ENCODE measurements at regions not wholly inside any gene's neighbourhood (a gene's known extent, or its start where the extent isn't known, plus 50 kb on each side); places are given as distances from the start of the nearest gene placed in this dataset.

GRCh38 chr4:180148737-180149136, 2094.5 kb upstream of the TENM3 start:
- no peak for DNase-seq (ENCODE audit: low read depth)

- DNase-seq (ENCODE audit: low read depth), result no peak
Observed at GRCh38 chr4:180150818-180151217, 2092.4 kb upstream of the TENM3 start.

- no peak for DNase-seq (ENCODE audit: low read depth)
Observed at GRCh38 chr4:180152831-180153230, 2090.4 kb upstream of the TENM3 start.

- DNase-seq (ENCODE audit: low read depth), result no peak
Observed at GRCh38 chr4:180153587-180153986, 2089.6 kb upstream of the TENM3 start.

GRCh38 chr4:180156684-180157083, 2086.5 kb upstream of the TENM3 start:
- no peak for DNase-seq (ENCODE audit: low read depth)

GRCh38 chr4:180160195-180160983, 2082.8 kb upstream of the TENM3 start:
- no peak for DNase-seq (ENCODE audit: low read depth)

GRCh38 chr4:180164799-180165198, 2078.4 kb upstream of the TENM3 start:
- DNase-seq (ENCODE audit: low read depth), result no peak

GRCh38 chr4:180169394-180169793, 2073.8 kb upstream of the TENM3 start:
- no peak for DNase-seq (ENCODE audit: low read depth)

GRCh38 chr4:180169966-180170365, 2073.2 kb upstream of the TENM3 start:
- no peak for DNase-seq (ENCODE audit: low read depth)

- no peak for DNase-seq (ENCODE audit: low read depth)
Observed at GRCh38 chr4:180179146-180179545, 2064.1 kb upstream of the TENM3 start.

- no peak for DNase-seq (ENCODE audit: low read depth)
Observed at GRCh38 chr4:180189666-180190065, 2053.5 kb upstream of the TENM3 start.

GRCh38 chr4:180190382-180190781, 2052.8 kb upstream of the TENM3 start:
- no peak for DNase-seq (ENCODE audit: low read depth)

- no peak for DNase-seq (ENCODE audit: low read depth)
Observed at GRCh38 chr4:180197471-180197870, 2045.7 kb upstream of the TENM3 start.

GRCh38 chr4:180203349-180203748, 2039.9 kb upstream of the TENM3 start:
- no peak for DNase-seq (ENCODE audit: low read depth)

- DNase-seq (ENCODE audit: low read depth), result no peak
Observed at GRCh38 chr4:180205276-180205675, 2037.9 kb upstream of the TENM3 start.

- DNase-seq (ENCODE audit: low read depth), result no peak
Observed at GRCh38 chr4:180207921-180208320, 2035.3 kb upstream of the TENM3 start.

GRCh38 chr4:180217070-180217469, 2026.1 kb upstream of the TENM3 start:
- DNase-seq (ENCODE audit: low read depth), result no peak

- no peak for DNase-seq (ENCODE audit: low read depth)
Observed at GRCh38 chr4:180219080-180219479, 2024.1 kb upstream of the TENM3 start.

- DNase-seq (ENCODE audit: low read depth), result no peak
Observed at GRCh38 chr4:180225977-180226376, 2017.2 kb upstream of the TENM3 start.

- DNase-seq (ENCODE audit: low read depth), result no peak
Observed at GRCh38 chr4:180234730-180235129, 2008.5 kb upstream of the TENM3 start.

- no peak for DNase-seq (ENCODE audit: low read depth)
Observed at GRCh38 chr4:180240670-180241069, 2002.5 kb upstream of the TENM3 start.

GRCh38 chr4:180253419-180253818, 1989.8 kb upstream of the TENM3 start:
- DNase-seq (ENCODE audit: low read depth), result no peak

- no peak for DNase-seq (ENCODE audit: low read depth)
Observed at GRCh38 chr4:180261346-180261745, 1981.9 kb upstream of the TENM3 start.

- DNase-seq (ENCODE audit: low read depth), result no peak
Observed at GRCh38 chr4:180280076-180280475, 1963.1 kb upstream of the TENM3 start.
